CD4-positive, alpha-beta T cell treated with Interleukin-1 beta for 1 hour (primary cell): ENCODE measurements at regions not wholly inside any gene's neighbourhood (a gene's known extent, or its start where the extent isn't known, plus 50 kb on each side); places are given as distances from the start of the nearest gene placed in this dataset.
"Not testable (repeated sequence)": the region's sequence is repeated elsewhere in the genome, so short reads cannot be mapped to it uniquely, and the experiment has no call there.

Experiments used
- DNase-seq, 2 donors: peaks; one replicate each; pipeline ENCODE4 v3.0.0-alpha.2; 2020 to 2022

DNA sequence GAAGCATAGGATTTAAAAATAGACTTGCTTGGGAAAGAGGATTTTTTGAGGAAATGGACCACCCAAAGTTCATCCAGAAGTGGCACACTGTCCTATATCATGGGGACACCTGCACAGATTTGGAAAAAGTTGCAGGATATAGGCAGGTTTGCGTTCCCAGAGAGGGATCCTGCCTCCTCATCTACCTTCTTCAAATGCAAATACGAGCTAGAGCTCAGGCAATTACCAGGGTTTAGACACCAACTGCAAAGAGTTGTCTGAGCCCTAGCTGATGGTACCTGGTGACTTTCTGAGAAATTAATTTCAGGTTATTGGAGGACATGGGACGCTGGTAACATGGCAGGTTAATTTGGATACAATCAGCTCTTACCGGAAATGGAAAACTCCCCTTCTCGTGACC lies 423.7 kb upstream of the MTPN start:
- DNase-seq: no peak

DNA sequence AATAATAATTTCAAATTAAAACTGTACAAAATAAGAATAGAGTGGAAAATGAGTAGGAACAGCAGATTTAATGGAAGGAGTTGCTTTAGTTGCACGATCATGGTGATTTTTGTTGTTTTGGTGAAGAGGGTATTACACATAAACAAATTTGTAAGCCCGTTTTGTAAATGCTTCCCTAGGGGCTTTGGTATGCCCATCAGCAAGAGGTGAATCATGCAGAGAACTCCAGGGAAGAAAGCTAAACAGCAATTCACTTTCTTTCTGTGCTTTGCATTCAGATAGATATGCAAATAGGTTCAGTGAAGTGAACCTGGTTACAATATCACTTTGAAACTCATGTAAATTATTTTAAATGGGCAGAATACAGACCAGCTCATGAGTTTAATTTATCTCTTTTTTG lies 422.2 kb upstream of the MTPN start:
- no peak for DNase-seq

DNA sequence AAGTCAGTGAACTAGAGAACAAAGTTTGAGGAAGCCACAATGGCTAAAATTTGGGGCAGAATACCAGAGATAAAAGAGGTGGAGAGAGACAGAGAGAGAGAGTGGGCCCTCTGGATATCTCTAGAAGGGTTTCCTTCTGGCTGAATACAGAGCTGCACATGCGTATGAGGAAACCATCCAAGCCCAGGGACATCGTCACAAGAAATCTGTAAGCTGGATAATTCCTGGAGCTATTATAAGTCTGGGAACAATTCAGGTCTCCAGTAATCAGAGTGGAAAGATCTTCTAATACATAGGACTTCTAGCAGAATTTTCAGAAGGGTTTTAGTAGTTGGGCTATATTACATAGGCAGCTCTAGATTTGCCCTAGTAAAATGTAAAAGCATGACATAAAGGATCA lies 415.7 kb upstream of the MTPN start:
- no peak for DNase-seq

DNA sequence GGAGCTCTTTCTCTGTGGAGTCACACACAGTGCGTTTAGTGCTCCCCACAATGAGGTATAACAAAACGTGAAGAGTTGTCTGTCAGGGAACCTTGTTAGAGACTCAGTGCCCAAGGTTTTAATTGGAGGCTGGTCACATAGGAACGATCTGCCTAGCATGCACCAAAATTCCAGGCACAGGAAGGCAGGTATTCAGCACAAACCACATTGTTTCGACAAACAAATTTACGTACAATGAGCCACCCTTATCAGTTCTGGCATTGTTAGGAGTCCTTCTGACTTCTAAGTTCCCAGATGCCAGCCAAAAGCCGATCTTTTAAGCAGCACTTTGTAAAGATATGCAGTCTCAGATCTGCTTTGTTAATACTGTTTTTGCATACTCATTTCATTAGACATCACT lies 414.2 kb upstream of the MTPN start:
- no peak for DNase-seq

DNA sequence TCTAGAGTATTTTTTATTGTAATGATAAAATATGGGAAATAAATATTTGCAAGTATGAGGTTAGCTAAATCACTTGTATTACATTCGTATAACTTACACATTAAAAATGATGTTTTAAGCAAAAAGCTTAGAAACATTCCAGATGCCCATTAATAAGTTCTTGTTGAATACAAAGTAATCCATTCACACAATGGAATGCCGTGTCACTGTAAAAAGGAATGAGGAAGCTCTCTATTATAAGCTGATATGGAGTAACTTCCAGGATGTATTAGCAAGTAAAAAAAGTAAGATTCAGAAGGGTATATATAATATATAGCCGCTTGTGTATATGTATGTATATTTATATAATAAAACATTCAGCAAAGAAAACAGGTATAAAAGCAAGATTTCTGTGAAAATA lies 412.8 kb upstream of the MTPN start:
- DNase-seq: no peak

DNA sequence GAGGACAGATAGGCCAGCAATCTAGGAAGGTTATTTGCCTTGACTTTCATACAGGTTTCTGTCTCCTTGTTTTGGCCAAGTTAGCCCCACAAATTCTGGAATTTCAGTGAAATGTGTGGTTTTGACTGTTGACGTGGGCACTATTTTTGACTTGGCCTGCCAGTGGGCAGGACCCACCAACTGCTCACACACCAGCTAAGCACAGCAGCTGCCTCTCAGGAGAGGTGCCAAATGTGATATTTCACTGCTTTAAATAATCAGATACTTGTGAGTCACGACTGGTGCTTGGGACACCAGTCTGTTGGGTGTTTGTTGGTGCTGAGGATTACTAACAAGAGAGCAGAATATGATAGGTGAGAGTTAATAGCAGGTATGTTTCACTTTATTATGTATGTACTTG lies 409.7 kb upstream of the MTPN start:
- no peak for DNase-seq

DNA sequence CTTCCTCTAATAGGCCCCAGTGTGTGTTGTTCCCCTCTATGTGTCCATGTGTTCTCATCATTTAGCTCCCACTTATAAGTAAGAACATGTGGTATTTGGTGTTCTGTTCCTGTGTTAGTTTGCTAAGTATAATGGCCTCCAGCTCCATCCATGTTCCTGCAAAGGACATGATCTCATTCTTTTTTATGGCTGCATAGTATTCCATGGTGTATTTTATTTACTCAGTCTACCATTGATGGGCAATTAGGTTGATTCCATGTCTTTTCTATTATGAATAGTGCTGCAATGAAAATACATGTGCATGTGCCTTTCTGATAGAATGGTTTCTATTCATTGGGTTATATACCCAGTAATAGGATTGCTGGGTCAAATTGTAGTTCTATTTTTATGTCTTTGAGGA lies 394.2 kb upstream of the MTPN start:
- DNase-seq: not testable (repeated sequence)

DNA sequence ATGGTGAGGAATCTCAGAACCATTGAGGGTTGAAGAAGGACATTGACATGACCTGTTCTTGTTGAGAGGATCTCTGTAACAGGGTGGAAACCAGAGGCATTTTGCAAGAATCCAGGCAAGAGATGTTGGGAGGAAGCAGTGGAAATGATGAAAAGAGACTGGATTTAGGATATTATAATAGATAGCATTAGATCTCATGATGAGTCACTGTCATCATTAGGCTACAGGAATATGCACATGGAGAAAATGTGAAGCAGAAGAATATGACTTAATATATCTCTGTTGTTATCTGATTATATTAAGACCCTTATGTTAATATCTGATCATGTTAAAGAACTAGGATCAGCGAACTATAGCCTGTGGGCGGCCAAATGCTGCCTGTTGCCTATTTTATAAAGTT lies 393.0 kb upstream of the MTPN start:
- no peak for DNase-seq

DNA sequence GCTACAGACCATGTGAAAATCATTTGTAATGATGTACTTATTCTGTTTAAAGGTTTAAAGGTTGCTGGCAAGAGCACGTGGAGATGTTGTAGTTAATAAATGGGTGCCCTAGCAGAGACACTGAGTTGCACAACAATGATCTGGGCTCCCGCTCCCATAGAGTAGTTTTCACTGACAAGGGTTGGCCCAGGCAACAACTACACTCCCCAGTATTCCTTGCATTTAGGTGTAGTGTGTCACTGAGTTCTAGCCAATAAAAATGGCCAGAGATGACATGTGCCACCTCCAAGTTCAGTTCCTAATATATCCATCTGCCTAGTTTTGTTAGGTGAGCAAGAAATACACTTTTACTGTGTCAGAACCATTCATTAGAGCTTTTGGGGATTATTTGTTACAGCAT lies 392.1 kb upstream of the MTPN start:
- DNase-seq: no peak

DNA sequence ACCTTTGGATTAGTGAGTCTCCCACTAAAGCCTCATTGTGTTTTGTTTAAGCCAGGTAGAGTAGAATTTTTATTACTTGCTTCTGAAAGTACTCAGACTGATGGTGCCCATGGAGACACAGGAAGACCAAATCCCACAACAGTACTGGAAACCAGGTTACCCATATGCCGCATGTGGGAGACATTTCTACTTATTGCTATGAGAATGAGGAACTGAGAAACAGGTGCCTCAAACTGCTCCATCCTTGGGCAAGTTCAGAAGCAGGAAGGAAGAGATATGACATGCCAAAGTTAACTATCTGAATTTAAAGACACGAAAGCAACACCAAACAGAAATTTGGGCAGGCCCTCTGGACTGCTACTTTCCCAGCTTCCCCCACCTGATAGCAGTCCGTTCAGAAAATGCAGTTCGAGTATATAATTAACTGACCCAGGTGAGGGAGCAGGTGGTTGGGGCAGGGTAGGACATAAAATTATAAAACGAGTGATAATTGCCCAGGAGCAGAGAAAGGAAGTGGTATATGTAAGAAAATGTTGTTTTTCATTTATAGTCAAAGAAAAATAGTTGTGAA lies 382.3 kb upstream of the MTPN start:
- DNase-seq: peak in 1 of 2 donors; percentile 2

DNA sequence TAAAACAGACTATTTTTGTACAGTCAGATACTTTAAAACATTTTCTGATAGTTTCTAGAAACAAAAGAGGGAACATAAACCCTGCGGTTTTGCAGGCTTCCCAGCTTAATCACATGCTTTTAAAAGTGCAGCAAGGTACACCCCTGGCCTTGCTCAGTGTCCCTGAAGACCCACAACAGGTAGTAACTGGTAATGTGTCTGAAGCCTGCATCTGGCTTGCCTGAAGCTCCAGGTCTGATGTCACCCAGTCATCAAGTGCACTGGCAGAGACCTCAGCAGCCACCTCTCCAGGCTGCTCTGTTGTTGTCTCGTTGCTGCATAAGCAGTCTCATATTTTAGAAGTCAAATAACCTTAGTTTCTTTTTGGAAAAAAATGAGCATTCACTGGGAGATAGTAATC lies 376.1 kb upstream of the MTPN start:
- DNase-seq: no peak

DNA sequence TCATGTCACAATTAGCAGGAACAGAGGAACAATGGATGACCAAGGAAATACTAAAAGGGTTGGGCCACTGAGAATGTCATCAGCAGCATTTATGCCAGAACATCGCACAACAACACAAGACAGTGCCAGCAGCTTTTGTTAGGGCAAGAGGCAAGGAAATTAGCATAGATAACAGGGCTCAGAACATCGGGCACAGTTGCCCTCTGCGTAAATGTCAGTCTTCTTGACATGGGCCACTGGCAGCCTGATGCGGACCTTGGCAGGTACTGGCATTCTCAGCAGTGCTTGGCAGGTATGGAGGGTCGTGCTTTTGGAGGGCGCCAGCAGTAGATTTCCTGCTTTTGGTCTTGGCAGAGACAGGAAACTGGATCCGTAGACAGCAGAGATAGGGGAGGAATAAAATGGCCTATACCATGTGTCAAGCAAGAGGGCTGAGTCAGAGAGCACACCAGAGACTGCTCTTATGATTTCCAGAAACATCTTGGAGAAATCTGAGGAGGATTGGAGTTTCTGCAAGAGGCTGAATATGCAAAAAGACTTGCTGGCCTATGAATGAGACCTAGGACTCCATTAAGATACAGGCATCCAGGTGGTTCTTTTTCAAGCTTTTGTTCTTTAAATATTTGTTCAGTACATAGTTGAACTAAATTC lies 371.5 kb upstream of the MTPN start:
- no peak for DNase-seq

DNA sequence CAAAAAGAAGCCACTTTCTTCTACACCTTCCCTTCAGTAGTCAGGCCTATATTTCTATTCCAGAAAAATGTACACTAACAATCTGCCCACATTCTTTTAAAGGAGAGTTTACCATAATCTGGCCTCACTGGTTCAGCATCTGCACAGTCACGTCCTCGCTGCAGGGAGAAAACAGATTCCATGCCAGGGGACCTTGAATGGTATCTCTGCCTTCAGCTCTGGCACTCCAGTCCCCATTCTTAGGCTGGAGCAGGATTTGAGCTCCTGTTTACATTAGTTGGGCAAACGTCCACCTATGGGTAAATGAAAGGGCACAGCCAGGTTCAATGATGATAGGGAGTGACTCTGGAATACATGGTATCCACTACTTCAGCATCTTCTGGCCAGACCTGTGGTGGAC lies 371.0 kb upstream of the MTPN start:
- no peak for DNase-seq

DNA sequence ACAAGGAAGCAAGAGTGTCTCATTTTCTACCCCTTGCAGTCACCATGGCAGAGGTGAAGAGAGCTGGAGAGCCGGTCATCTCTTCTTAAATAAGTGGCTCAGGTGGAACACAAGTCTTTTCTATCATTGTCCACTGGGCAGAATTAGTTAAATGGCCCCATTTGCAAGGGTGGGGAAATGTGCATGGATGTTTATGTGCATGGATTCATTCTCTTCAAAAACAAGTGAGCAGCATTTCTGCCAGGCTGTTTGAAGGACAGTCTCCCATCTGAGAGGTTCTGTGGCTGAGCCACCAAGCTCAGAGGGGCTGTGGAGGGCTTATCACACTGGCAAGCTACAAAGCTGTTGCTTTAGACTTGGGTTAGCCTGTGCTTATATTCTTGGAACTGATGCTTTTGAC lies 370.3 kb upstream of the MTPN start:
- no peak for DNase-seq

DNA sequence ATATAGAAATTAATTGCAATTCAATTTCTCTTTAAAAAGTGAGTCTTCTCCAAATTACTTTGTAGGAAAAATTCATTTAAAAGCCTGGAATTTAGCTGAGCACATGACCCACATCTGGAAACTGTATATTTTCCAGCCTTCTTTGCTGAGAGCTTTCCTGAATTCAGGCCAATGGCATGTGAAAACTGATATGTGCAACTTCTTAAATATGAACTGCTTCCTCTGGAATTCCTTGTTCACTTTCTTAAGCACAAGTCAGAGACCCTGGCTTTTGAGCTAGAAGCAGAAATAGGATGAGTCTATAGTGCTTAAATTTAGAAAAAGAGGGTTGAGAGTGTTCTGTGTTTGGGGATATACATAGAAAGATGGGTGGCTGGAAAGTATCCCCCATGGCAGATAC lies 365.1 kb upstream of the MTPN start:
- DNase-seq: no peak

DNA sequence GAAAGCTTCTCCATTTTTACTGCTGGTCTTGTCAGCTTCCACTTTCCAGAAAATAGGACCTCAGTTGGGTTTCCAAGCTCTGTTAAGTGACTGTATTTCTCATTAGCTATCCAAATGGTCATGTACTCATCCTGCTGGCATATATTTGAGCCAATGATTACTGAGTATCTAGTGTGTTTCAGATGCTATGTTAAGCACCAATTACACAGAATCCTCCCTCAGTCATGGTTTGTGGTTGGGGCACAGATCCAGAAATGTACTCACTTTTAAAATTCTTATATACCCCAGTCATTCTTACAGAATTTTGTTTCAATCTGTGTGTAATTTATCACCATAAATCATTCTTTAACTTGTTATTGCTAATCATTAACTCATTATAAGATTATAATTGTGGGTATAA lies 362.3 kb upstream of the MTPN start:
- no peak for DNase-seq

DNA sequence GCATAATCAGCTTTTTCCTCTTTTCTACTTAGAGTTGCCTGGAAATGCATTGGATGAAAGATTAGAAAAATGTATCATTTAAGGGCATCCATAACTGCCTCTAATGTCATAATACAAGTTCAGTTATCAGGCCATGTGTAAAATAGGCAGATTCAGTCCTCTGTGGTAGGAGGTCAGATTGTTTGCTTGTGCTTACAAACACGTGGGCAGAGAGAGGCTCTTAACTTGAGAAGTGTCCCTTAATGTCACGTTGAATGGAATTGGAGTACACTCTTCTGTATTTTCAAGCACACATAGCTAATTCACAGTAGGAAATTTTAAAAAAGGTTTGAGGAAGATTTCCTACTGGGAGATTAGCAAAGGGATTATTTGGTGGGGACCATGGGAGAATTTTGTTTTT lies 359.8 kb upstream of the MTPN start:
- no peak for DNase-seq

DNA sequence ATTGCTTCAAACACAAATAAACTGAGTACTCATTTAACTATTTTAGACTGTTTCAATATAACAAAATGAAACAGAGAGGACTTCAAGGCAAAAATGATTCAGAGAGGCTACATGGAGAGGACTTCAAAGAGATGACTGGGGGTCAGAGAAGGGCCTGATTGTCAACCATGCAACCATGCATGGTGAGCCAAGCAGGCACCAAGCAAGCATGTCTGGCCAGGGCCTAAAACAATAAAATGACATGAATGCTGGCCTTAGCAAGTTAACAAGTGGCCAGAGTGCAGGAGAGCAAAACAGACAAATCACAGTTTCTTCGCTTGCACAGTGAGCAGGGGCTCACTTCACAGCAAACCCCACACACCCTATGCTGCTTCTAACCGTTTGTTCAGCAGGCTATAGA lies 356.5 kb upstream of the MTPN start:
- no peak for DNase-seq

DNA sequence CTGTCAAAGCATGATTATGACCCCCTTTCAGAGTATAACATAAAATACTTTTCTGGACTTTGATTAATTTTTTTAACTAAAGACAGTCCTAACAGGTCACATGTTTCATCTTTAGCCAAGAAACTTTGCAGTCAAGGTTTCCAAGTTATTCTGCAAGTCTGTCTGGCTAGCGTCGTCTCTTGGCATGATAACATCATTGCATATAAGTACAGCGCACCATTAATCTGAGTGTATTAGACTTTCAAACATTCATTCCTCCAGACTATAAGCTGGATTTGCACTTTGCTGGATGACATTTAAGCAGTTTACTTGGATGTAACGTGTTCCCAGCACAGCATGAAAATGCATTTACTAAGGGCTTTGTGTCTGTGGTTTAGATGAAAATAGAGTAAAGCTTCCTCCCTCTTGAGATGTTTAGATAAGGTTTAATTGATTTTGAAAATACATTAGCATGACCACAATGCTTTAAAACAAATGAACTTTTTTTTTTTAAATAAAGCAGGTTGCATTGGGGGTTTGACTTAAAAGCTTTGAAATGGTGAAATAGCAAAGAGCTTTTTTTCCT lies 349.0 kb upstream of the MTPN start:
- DNase-seq: no peak

DNA sequence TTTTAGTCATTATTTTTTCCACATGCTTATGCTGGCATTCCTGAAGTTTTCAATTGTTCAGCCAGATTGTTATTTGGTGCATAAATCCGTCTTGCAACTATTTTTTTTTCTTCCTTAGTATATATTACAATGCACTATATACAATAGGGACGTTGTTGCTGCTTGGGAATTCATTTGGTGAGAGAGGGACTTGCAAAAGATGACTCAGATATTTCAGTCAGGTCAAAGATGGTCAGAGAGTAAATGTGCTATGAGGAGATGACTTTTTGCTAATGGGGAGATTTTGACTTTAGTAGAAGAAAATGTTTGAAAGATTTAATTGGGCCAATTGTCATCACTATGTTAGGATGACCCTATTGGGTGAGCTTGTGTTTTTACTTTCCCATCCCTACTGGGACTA lies 348.4 kb upstream of the MTPN start:
- no peak for DNase-seq

DNA sequence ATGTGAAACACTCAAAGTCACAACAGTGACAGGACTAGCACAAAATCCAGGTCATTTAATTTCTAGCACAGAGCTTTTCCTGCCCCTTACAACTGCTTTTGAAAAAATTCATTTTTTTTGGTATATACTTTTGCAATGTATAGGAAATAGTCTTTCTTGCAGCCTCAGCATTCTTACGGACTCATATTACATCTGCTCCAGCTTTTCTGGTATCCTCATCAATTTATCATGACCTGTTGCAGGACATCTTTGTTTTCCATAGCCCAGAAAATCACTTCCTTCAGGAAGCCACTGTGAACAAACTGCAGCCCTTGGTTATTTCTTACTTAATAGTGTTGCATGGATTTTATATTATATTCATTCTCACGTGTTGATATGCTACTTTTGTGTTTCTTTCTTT lies 347.9 kb upstream of the MTPN start:
- no peak for DNase-seq

DNA sequence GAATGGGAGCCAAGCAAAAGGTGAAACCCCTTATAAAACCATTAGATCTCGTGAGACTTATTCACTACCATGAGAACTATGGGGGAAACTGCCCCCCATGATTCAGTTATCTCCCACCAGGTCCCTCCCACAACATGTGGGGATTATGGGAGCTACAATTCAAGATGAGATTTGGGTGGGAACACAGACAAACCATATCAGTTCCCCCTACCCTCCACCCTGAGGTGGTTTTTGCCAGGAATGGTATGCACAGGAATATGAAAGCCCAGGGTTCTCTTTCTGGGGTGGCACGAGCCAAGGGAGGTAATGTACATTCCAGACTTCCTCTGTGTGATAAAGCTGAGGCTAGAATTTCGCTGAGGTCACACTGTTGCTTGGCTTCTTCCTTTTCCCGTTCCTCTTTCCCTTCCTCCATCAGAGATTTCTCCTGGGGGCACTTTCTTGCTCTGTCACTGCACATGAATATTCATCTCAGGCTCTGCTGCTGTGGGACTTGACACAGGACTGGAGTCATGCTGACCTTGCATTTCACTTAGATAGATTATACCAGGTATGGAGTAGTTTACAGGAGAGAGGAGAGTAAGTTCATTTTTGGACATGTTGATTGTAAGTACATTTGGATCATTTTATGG lies 347.0 kb upstream of the MTPN start:
- no peak for DNase-seq

DNA sequence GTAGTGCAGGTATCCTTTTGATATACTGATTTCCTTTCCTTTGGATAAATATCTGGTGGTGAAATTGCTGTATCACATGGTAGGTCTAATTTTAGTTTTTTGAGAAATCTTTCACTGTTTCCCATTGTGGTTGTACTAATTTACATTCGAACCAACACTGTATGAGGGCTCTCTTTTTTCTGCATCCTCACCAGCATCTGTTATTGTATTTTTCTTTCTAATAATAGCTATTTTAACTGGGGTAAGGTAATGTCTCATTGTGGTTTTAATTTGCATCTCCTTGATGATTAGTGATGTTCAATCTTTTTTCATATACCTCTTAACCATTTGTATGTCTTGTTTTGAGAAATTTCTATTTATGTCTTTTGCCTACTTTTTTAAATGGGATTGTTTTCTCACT lies 335.4 kb upstream of the MTPN start:
- DNase-seq: no peak

DNA sequence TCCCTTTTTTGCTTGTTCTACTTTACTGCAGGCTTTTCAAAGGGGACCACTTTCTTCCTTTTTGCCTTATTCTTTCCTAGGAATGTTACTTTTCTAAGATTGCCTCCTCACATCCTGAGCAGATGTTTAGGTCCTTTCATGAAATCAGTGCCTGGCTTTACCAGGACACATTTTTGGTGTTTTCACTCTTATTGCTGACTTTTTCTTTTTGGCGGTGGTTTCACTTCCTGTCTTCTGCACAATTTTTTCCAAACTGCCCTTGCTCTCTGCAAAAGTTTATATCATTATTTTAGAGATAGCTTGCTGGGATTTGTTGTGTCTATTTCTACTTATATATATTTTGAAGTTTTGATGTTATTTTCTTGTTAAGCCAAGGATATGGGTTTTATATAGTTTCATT lies 332.2 kb upstream of the MTPN start:
- no peak for DNase-seq

DNA sequence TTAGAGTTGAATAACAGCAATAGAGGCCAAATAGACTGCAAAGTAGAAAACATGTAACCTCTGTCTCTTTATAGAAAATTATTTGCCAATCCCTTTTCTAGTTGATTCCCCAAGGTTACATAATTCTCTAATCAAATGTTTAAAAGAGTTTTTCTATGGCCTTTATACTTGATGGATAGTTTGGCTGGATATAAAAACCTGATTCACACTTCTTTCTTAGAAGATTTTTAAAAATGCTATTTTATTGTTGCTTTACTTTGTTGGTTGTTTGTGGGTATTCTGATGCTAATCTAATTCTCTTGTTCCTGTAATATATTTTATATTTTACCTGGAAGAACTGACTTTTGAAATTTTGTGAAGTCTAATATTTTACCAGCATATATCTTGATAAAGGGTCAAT lies 331.1 kb upstream of the MTPN start:
- no peak for DNase-seq
